ENCODE measurements at regions not wholly inside any gene's neighbourhood (a gene's known extent, or its start where the extent isn't known, plus 50 kb on each side); places are given as distances from the start of the nearest gene placed in this dataset.

GRCh38 chr10:4652111-4653010 is 173.6 kb upstream of the AKR1E2 start:
- no peak overlapping the region for H3K4me3 ChIP-seq (ENCODE audit: low read length)
- no peaks in the 10 kb centered on the region for H3K79me2 ChIP-seq (ENCODE audit: control insufficient read depth, low read length)
- no peak overlapping the region for H3K27ac ChIP-seq (ENCODE audit: low read depth, low read length)
- H3K9me3 ChIP-seq (ENCODE audit: control insufficient read depth, insufficient read depth, low read length), result no peaks in the 10 kb centered on the region
- no peaks in the 10 kb centered on the region for H3K4me1 ChIP-seq (ENCODE audit: control insufficient read depth, low read length)
- no peaks in the 10 kb centered on the region for H4K20me1 ChIP-seq (ENCODE audit: control insufficient read depth, insufficient read depth, low read depth, low read length)
- no peaks in the 10 kb centered on the region for H3F3A ChIP-seq (ENCODE audit: control insufficient read depth, insufficient read depth)
- H3K4me2 ChIP-seq (ENCODE audit: low read length), result no peak overlapping the region
- TF ChIP-seq EZH2phosphoT487 (IDR thresholded peaks at IDR 0.05; ENCODE audit: borderline replicate concordance, low read length), result no peak
- no peak for TF ChIP-seq CTCF (IDR thresholded peaks at IDR 0.05; ENCODE audit: low read depth, low read length, poor library complexity, severe bottlenecking)
- H3K27me3 ChIP-seq (ENCODE audit: control insufficient read depth, low read length), result no peaks in the 10 kb centered on the region
- no peaks in the 10 kb centered on the region for H3K9me2 ChIP-seq (replicated peaks; ENCODE audit: control insufficient read depth, low read length)
- no peaks in the 10 kb centered on the region for H3K36me3 ChIP-seq (ENCODE audit: control insufficient read depth, low read length)

- no peak overlapping the region for H3K4me3 ChIP-seq (ENCODE audit: low read length)
- H3F3A ChIP-seq (ENCODE audit: control insufficient read depth, insufficient read depth), result no peaks in the 10 kb centered on the region
- no peak overlapping the region for H3K4me2 ChIP-seq (ENCODE audit: low read length)
- no peaks in the 10 kb centered on the region for H3K4me1 ChIP-seq (ENCODE audit: control insufficient read depth, low read length)
- no peaks in the 10 kb centered on the region for H3K9me3 ChIP-seq (ENCODE audit: control insufficient read depth, insufficient read depth, low read length)
- no peaks in the 10 kb centered on the region for H4K20me1 ChIP-seq (ENCODE audit: control insufficient read depth, insufficient read depth, low read depth, low read length)
- H3K27ac ChIP-seq (ENCODE audit: low read depth, low read length), result no peak overlapping the region
- H3K36me3 ChIP-seq (ENCODE audit: control insufficient read depth, low read length), result no peaks in the 10 kb centered on the region
- no peaks in the 10 kb centered on the region for H3K9me2 ChIP-seq (replicated peaks; ENCODE audit: control insufficient read depth, low read length)
- no peaks in the 10 kb centered on the region for H3K79me2 ChIP-seq (ENCODE audit: control insufficient read depth, low read length)
- no peaks in the 10 kb centered on the region for H3K27me3 ChIP-seq (ENCODE audit: control insufficient read depth, low read length)
- no peak for TF ChIP-seq CTCF (IDR thresholded peaks at IDR 0.05; ENCODE audit: low read depth, low read length, poor library complexity, severe bottlenecking)
- TF ChIP-seq EZH2phosphoT487 (IDR thresholded peaks at IDR 0.05; ENCODE audit: borderline replicate concordance, low read length), result no peak
These were observed 174.5 kb upstream of the AKR1E2 start for GRCh38 chr10:4651404-4652037.

GRCh38 chr10:4650582-4650981 is 175.4 kb upstream of the AKR1E2 start:
- TF ChIP-seq CTCF (IDR thresholded peaks at IDR 0.05; ENCODE audit: low read depth, low read length, poor library complexity, severe bottlenecking), result no peak
- TF ChIP-seq EZH2phosphoT487 (IDR thresholded peaks at IDR 0.05; ENCODE audit: borderline replicate concordance, low read length), result no peak
- no peaks in the 10 kb centered on the region for H3K4me1 ChIP-seq (ENCODE audit: control insufficient read depth, low read length)
- no peaks in the 10 kb centered on the region for H3K79me2 ChIP-seq (ENCODE audit: control insufficient read depth, low read length)
- no peaks in the 10 kb centered on the region for H4K20me1 ChIP-seq (ENCODE audit: control insufficient read depth, insufficient read depth, low read depth, low read length)
- no peaks in the 10 kb centered on the region for H3K36me3 ChIP-seq (ENCODE audit: control insufficient read depth, low read length)
- no peaks in the 10 kb centered on the region for H3K27me3 ChIP-seq (ENCODE audit: control insufficient read depth, low read length)
- H3K9me2 ChIP-seq (replicated peaks; ENCODE audit: control insufficient read depth, low read length), result no peaks in the 10 kb centered on the region
- no peak overlapping the region for H3K27ac ChIP-seq (ENCODE audit: low read depth, low read length)
- no peaks in the 10 kb centered on the region for H3F3A ChIP-seq (ENCODE audit: control insufficient read depth, insufficient read depth)
- no peak overlapping the region for H3K4me3 ChIP-seq (ENCODE audit: low read length)
- no peaks in the 10 kb centered on the region for H3K9me3 ChIP-seq (ENCODE audit: control insufficient read depth, insufficient read depth, low read length)
- no peak overlapping the region for H3K4me2 ChIP-seq (ENCODE audit: low read length)
